Peyer's patch (tissue), 4 donors: ENCODE measurements at regions not wholly inside any gene's neighbourhood (a gene's known extent, or its start where the extent isn't known, plus 50 kb on each side); places are given as distances from the start of the nearest gene placed in this dataset.

Experiments
- CTCF ChIP-seq, 6 experiments: fragments of 450-650 bp in 4 of 6; fragments of 200-600 bp in 2 of 6; sonication (generic) in 1 of 6; IDR thresholded peaks; one replicate each; pipeline ENCODE4 v1.5.1; 2017 to 2019; ENCODE audit warnings: antibody characterized with exemption in 6 of 6, mild to moderate bottlenecking in 3 of 6, moderate library complexity in 1 of 6
- POLR2A ChIP-seq, 2 donors: fragments of 450-650 bp; IDR thresholded peaks; one replicate each; pipeline ENCODE4 v1.5.1; 2017; ENCODE audit warnings: antibody characterized with exemption in 2 of 2, mild to moderate bottlenecking in 2 of 2, moderate library complexity in 2 of 2

- TF ChIP-seq CTCF (IDR thresholded peaks at IDR 0.05) (no peak), POLR2A (IDR thresholded peaks at IDR 0.05) (no peak)
These were observed 204.3 kb downstream of the SLITRK1 start for GRCh38 chr13:83677985-83678384.
